ENCODE measurements at regions not wholly inside any gene's neighbourhood (a gene's known extent, or its start where the extent isn't known, plus 50 kb on each side); places are given as distances from the start of the nearest gene placed in this dataset.
"Not testable (repeated sequence)": the region's sequence is repeated elsewhere in the genome, so short reads cannot be mapped to it uniquely, and the experiment has no call there.

- no peak for DNase-seq
Measured at GRCh38 chr6:77063494-77063893, 399.8 kb downstream of the HTR1B start.

- DNase-seq: no peak
Measured at GRCh38 chr6:77055711-77056110, 407.6 kb downstream of the HTR1B start.

DNA sequence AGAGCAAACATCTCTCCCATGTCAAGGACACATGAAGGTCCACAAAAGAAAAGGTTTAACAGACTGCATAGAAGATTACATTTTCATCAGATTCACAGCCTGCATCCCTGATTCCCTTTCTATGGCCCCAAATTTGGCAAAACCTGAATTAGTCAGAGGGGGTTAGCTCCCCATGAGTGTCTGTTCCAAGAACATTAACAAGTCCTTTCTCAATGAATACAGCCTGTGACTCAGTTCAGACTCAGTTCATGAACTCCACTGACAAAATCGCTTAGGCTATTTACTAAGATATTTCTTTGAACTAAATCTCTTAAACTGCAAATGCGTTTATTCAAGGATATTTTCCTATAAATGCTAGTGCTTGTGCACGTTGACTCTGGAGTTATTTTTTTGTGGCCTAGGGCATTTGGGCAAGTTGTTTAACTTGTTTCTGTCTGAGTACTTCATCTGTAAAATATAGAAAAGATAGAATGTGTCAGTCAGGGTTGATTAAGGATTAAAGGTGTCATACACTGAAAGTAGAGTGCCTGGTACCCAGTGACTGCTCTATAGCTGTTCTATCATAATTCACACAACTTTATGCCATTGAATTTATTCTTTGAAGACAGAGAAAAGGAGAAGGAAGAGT is 422.6 kb downstream of the HTR1B start:
- no peak for DNase-seq

DNA sequence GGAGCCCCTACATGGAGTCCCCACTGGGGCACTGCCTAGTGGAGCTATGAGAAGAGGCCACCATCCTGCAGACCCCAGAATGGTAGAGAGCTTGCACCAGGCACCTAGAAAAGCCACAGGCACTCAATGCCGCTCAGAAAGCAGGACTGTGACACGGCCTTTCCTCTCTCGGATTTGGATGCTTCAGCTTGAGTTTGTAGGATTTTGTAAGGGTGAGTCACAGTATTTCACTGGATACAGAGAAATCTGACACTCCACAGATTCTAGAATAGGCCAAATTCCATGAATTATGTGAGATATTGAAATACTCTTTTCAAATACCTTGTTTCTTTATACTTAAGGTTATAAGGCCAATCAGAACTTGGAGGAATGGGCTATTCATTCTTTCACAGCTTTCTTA is 424.5 kb downstream of the HTR1B start:
- DNase-seq: no peak

DNA sequence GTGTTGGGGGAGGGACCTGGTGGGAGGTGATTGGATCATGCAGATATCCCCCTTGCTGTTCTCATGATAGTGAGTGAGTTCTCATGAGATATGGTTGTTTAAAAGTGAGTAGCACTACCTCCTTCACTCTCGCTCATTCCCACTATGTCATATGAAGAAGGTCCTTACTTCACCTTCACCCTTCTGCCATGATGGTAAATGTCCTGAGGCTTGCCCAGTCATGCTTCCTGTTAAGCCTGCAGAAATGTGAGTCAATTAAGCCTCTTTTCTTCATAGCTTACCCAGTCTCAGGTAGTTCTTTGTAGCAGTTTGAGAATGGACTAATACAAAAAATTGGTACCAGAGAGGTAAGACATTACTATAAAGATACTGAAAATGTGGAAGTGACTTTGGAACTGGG is 425.9 kb downstream of the HTR1B start:
- DNase-seq: no peak

GRCh38 chr6:77036400-77036799 is 426.9 kb downstream of the HTR1B start:
- no peak for DNase-seq

DNA sequence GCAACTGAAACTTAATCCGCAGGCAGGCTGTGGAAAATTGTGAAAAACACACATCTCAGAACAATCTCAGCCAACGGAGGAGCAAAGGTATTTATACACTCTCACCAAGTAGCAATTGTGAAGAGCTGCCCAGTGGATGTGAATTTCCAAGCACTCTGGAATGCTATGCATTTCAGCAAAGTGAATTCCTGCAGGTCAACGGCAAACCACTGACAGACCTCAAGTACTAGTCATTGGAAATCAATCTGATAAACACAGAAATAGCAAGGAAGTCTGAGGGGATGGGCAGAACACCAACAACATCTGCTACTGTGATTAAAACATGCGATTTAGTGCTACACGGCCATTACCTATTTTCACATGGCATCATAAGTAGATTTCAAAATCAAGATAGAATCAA is 429.1 kb downstream of the HTR1B start:
- DNase-seq: no peak

DNA sequence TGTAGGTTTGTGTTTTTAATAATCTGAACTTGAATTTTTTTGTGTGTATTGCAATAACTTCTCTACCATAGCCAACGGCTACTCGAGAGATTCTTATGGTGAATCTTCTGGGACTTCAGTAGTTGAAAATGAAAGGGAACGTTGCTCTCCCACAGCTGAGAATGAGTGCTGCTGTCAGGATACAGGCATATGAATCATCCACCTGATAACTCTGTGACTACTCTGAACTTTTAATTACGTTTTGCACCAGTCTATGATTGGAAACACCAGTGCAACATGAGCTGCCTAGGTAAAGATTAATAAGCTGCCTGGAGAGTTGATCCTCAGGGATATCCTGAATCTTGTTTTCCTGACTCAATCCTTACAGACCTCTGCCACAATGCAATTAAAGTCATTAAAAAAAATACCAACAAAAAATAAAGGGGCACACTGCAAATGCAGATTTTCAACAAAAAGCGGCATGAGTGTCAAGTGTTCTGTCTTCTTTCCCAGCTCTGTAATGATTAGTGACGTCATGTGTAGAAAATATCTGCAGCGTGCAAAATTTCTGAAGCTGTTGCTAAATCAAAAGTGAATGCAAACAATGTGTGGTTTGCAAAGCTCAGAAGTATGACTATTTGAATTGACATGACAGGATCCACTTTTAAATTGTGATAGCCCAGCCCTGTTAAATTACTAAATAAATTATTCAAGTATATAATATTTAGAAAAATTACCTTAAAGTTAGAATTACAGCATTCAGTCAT is 432.2 kb downstream of the HTR1B start:
- no peak for DNase-seq

DNA sequence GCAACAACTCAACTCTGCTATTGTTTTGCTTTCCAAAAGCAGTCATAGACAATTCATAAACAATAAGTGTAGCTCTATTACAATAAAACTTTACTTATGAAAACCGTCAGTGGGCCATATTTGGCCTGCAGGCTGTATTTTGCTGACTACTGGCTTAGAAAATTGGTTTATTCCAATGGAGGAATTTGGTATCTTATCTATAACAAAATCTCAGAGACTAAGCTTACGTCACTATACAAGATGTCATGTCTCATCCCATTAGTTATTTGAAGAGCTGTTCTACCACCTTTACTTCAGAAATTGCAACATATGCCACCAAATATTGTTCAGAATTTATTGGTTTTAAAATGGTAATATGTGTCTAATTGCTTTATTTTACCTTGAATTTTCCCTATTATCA is 436.9 kb downstream of the HTR1B start:
- no peak for DNase-seq

GRCh38 chr6:77025736-77026223 is 437.5 kb downstream of the HTR1B start:
- DNase-seq: no peak

GRCh38 chr6:77021778-77022177 is 441.5 kb downstream of the HTR1B start:
- DNase-seq: no peak

DNA sequence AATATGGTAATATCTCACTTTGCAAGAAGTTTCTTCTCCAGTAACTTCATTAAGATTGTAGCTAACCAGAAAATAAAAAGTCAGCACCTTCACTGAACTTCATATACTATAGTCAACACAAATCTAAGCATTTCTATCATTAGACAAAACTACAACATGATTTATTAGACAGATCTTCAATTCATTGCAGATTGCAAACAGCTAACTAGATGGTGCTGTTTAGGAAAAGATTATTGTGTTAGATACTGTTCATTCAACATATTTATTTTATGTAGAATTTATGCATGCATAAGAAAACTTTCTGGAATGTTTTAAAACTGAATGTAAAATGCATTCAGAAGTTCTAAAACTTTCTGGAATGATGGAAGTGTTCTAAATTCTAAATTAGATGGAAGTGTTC is 442.1 kb downstream of the HTR1B start:
- no peak for DNase-seq

GRCh38 chr6:77019081-77019480 is 444.2 kb downstream of the HTR1B start:
- no peak for DNase-seq

DNA sequence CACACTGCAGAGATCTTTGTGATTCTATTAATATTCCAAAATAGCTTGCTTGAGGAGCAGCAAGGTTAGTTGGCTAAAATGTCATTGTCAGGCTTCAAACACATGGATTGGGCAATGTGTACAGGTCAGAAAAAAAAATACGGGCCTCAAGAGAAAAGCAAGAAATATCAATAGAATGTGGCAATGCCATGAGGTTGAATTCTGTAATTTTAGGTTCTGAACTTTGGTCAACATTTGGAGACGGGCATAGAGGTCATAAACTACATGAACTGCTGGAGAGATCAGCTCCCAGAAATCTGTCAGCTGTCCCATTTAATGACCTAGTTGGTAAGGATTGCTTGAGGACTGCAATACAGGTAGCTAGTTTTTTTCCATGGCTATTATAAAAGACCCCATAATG is 445.8 kb downstream of the HTR1B start:
- DNase-seq: no peak

DNA sequence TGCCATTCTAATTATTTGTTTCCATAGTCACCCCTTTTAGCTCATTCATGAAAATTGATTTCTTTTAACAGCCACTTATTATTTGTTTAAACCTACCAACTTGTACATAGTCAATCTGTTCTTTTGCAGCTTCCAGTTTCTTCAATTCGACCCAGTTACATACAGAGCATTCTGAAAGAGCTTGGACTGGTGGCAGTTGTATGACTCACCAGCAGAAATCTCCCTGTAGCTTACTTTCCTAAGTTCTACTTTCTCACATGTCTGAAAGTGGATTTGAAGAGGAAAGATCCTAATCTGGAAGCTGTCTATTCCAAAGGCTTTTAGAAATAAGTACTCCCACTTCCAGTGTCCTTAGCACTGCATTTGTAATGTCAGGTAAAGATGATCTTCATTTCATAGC is 447.9 kb downstream of the HTR1B start:
- DNase-seq: no peak

DNA sequence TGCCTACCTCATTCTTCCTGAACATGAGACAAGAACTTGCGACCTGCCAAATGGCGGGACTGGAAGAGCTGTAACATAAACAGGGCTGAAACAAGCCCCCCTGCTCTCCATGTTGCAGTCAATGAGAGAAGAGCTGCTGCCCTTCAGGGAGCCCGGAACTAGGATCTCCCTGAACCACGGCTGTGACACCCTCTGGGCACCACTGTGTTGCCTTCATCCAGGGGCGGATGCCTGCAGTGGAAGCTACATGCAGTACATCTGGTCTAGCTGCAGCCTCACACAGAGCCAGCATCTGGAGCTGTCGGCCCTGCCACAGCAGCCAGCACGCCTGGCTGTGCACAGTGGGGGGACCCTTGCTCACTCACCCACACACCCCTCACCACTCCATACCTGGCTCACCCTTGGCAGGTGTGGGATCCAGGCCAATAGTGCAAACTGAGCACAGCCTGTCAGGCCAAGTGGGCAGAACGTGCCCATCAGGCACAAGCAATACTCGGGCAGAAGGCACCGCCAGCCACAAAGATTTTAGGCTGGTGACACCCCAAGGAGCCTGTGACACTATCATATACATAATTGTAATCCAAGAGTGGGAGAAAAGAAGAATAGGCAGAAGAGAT is 451.3 kb downstream of the HTR1B start:
- no peak for DNase-seq

- no peak for DNase-seq
Measured at GRCh38 chr6:77010931-77011542, 452.3 kb downstream of the HTR1B start.

DNA sequence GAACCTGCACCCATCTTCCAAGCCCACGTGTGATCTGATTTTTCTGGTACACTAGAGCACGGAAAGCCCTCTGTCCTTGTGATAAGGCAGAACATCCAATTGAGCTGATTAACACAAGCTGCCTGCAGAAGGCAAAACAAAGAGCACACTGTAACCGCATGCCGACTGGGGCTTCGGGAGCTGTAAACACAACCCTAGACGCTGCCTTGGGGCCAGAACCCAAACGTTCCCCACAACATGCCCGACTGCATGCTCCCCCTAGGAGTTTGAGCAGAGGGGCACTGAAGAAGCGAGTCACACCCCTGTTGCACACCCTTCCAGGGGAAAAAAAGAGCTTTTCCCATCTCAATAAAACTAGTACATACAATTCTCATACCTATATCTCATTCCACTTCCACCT is 470.7 kb downstream of the HTR1B start:
- no peak for DNase-seq

GRCh38 chr6:76984572-76984971 is 478.7 kb downstream of the HTR1B start:
- no peak for DNase-seq

GRCh38 chr6:76982476-76983199 is 480.7 kb downstream of the HTR1B start:
- peak; percentile 44 for DNase-seq

DNA sequence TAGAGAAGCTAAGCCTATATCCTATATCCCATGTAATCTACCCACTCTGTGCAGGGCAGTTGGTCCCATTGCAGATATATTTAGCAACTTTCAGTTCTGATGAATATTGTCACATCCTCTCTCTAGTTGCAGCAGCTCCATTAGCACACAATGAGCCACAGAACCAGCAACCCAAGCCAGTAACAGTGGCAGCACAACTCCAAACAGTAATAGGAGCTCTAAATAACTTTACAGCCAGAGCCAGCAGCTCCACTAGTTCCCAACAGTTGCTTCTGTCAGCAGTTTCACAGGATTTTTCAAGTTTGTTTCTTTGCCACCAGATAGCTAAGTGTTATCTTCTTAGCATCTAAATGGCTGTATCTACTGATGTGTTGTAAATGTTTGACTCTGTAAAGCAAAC is 490.8 kb downstream of the HTR1B start:
- DNase-seq: no peak

GRCh38 chr6:76959177-76959576 is 504.1 kb downstream of the HTR1B start:
- DNase-seq: not testable (repeated sequence)
